IMR-90 (cell line): ENCODE measurements at regions not wholly inside any gene's neighbourhood (a gene's known extent, or its start where the extent isn't known, plus 50 kb on each side); places are given as distances from the start of the nearest gene placed in this dataset.

ENCODE experiments used
- ATAC-seq: fragments of 200-7000 bp; cut with Tn5 transposase; 2 replicates; pipeline ENCODE4 v1.9.1; 2020; ENCODE audit warnings: low read depth, mild to moderate bottlenecking, moderate library complexity
- BruUV-seq: library from RNA; stranded (reverse); fragments of 400-500 nt; replicated peaks from 2 replicates; lab custom pipeline; 2021; lab: Mats Ljungman, UMichigan
- CTCF ChIA-PET: fragments of 300-600 bp; formaldehyde crosslinking; extraction: SDS; loops from one replicate; lab custom pipeline; 2021; ENCODE audit warnings: antibody characterized with exemption; lab: Yijun Ruan, JAX
- POLR2A ChIA-PET: fragments of 300-600 bp; sonication (Branson Sonifier 250); formaldehyde crosslinking; loops from one replicate; lab custom pipeline; 2022; ENCODE audit warnings: antibody characterized with exemption; ENCODE audit not compliant: unreplicated experiment; lab: Charles Lee
- DNase-seq: peaks from one replicate; pipeline ENCODE4 v3.0.0; 2013
- H2AFZ ChIP-seq: replicated peaks from 2 replicates; pipeline ENCODE3; 2013; ENCODE audit warnings: low read length, mild to moderate bottlenecking; ENCODE audit not compliant: poor library complexity
- H2AK5ac ChIP-seq: 2 replicates; pipeline ENCODE4 v1.6.1; 2013; ENCODE audit warnings: low read depth, low read length, inconsistent platforms
- H2AK9ac ChIP-seq: replicated peaks from 2 replicates; pipeline ENCODE3; 2013; ENCODE audit warnings: mild to moderate bottlenecking, low read depth, low read length, moderate library complexity; ENCODE audit not compliant: poor library complexity
- H2BK120ac ChIP-seq: 2 replicates; pipeline ENCODE4 v1.6.1; 2013; ENCODE audit warnings: low read depth, low read length, inconsistent platforms
- H2BK15ac ChIP-seq: 3 replicates; pipeline ENCODE4 v1.6.1; 2013; ENCODE audit warnings: low read depth, low read length, inconsistent platforms
- H2BK20ac ChIP-seq: 2 replicates; pipeline ENCODE4 v1.6.1; 2013; ENCODE audit warnings: low read depth, mild to moderate bottlenecking, inconsistent platforms, low read length, moderate library complexity
- H2BK5ac ChIP-seq: 2 replicates; pipeline ENCODE4 v1.6.1; 2013; ENCODE audit warnings: mild to moderate bottlenecking, low read depth, low read length, inconsistent platforms; ENCODE audit not compliant: poor library complexity, severe bottlenecking
- H3K14ac ChIP-seq: replicated peaks from 2 replicates; pipeline ENCODE4 v1.6.1; 2013; ENCODE audit warnings: low read depth, low read length, inconsistent platforms
- H3K18ac ChIP-seq: 2 replicates; pipeline ENCODE4 v1.6.1; 2013; ENCODE audit warnings: low read depth, low read length, control low read depth
- H3K23ac ChIP-seq: 2 replicates; pipeline ENCODE4 v1.6.1; 2013; ENCODE audit warnings: low read depth, low read length, inconsistent platforms
- H3K27ac ChIP-seq: 2 replicates; pipeline ENCODE4 v1.5.1; 2013; ENCODE audit warnings: mild to moderate bottlenecking, control low read depth, low read length; ENCODE audit not compliant: insufficient read depth
- H3K27me3 ChIP-seq: 2 replicates; pipeline ENCODE4 v1.6.1; 2013; ENCODE audit warnings: low read length; ENCODE audit not compliant: control insufficient read depth, insufficient read depth
- H3K36me3 ChIP-seq: 2 replicates; pipeline ENCODE4 v1.6.1; 2013; ENCODE audit warnings: low read length, mixed read lengths; ENCODE audit not compliant: control insufficient read depth, insufficient read depth
- H3K4ac ChIP-seq: 2 replicates; pipeline ENCODE4 v1.6.1; 2013; ENCODE audit warnings: low read depth, low read length, inconsistent platforms
- H3K4me1 ChIP-seq: 2 replicates; pipeline ENCODE4 v1.6.1; 2013; ENCODE audit warnings: low read length, mixed read lengths; ENCODE audit not compliant: control insufficient read depth, insufficient read depth
- H3K4me2 ChIP-seq: 2 replicates; pipeline ENCODE4 v1.6.1; 2013; ENCODE audit warnings: low read depth, mild to moderate bottlenecking, control low read depth, low read length, moderate library complexity
- H3K4me3 ChIP-seq: 2 replicates; pipeline ENCODE4 v1.5.1; 2013; ENCODE audit warnings: low read depth, mild to moderate bottlenecking, control low read depth, low read length, moderate library complexity; ENCODE audit not compliant: insufficient read depth
- H3K56ac ChIP-seq: 2 replicates; pipeline ENCODE4 v1.6.1; 2013; ENCODE audit warnings: low read length, inconsistent platforms; ENCODE audit not compliant: insufficient read depth; ENCODE audit errors: extremely low read depth
- H3K79me1 ChIP-seq, 2 experiments: 2 replicates each; pipeline ENCODE4 v1.6.1; 2013; ENCODE audit warnings: low read length in 2 of 2, inconsistent platforms in 1 of 2, low read depth in 1 of 2
- H3K9ac ChIP-seq: 2 replicates; pipeline ENCODE4 v1.6.1; 2013; ENCODE audit warnings: low read depth, low read length, control low read depth
- H3K9me1 ChIP-seq: 2 replicates; pipeline ENCODE4 v1.6.1; 2013; ENCODE audit warnings: low read length, inconsistent platforms; ENCODE audit not compliant: insufficient read depth
- H3K9me3 ChIP-seq: 2 replicates; pipeline ENCODE4 v1.6.1; 2013; ENCODE audit warnings: low read length; ENCODE audit not compliant: control insufficient read depth, insufficient read depth
- H4K20me1 ChIP-seq: 2 replicates; pipeline ENCODE4 v1.6.1; 2013; ENCODE audit warnings: low read length, inconsistent platforms; ENCODE audit not compliant: insufficient read depth
- H4K5ac ChIP-seq: 2 replicates; pipeline ENCODE4 v1.6.1; 2013; ENCODE audit warnings: mild to moderate bottlenecking, low read depth, low read length, control low read depth
- H4K8ac ChIP-seq, 2 experiments: 2 replicates each; pipeline ENCODE4 v1.6.1; 2013; ENCODE audit warnings: low read depth in 2 of 2, low read length in 2 of 2, control low read depth in 1 of 2, inconsistent platforms in 1 of 2
- H4K91ac ChIP-seq: 2 replicates; pipeline ENCODE4 v1.6.1; 2013; ENCODE audit warnings: low read depth, low read length, inconsistent platforms; ENCODE audit not compliant: insufficient read depth
- BHLHE40 ChIP-seq: fragments of 150-350 bp; IDR thresholded peaks from 2 replicates; pipeline ENCODE4 v1.6.1; 2016; ENCODE audit warnings: mild to moderate bottlenecking, low read depth, low read length
- CEBPB ChIP-seq: IDR thresholded peaks from 2 replicates; pipeline ENCODE4 v1.6.1; 2012; ENCODE audit warnings: low read depth, low read length, improper control_type of control experiment
- CHD1 ChIP-seq: IDR thresholded peaks from 2 replicates; pipeline ENCODE4 v1.6.1; 2012; ENCODE audit warnings: low read depth, low read length, improper control_type of control experiment
- FOS ChIP-seq: fragments of 150-350 bp; IDR thresholded peaks from 2 replicates; pipeline ENCODE4 v1.6.1; 2016; ENCODE audit warnings: low read depth, low read length
- MAFK ChIP-seq: IDR thresholded peaks from 2 replicates; pipeline ENCODE4 v1.6.1; 2012; ENCODE audit warnings: low read depth, low read length, improper control_type of control experiment
- NFE2L2 ChIP-seq: fragments of 150-350 bp; IDR thresholded peaks from 2 replicates; pipeline ENCODE4 v1.6.1; 2016; ENCODE audit warnings: low read depth, mild to moderate bottlenecking, low read length
- RCOR1 ChIP-seq: IDR thresholded peaks from 2 replicates; pipeline ENCODE4 v1.6.1; 2012; ENCODE audit warnings: mild to moderate bottlenecking, low read length, improper control_type of control experiment; ENCODE audit not compliant: insufficient replicate concordance
- RFX5 ChIP-seq: IDR thresholded peaks from 2 replicates; pipeline ENCODE4 v1.8.0; 2012; ENCODE audit warnings: low read depth, mild to moderate bottlenecking, low read length, moderate library complexity
- SMC3 ChIP-seq: fragments of 150-350 bp; IDR thresholded peaks from 2 replicates; pipeline ENCODE4 v1.6.1; 2016; ENCODE audit warnings: low read depth, mild to moderate bottlenecking, antibody characterized with exemption, low read length, moderate library complexity
- dilution Hi-C: fragments of 300-500 bp; cut with HindIII; formaldehyde crosslinking; loops from one replicate; pipeline ENCODE4 v1.14.3; 2018; ENCODE audit warnings: low sequenced_read_pairs; ENCODE audit not compliant: unreplicated experiment
- in situ Hi-C: fragments of 300-500 bp; cut with MboI; formaldehyde crosslinking; loops from 3 replicates; pipeline ENCODE4 v1.14.3; 2019; ENCODE audit warnings: low sequenced_read_pairs, inconsistent platforms, mixed read lengths
- intact Hi-C: fragments of 100-400 bp; cut with micrococcal nuclease; formaldehyde crosslinking; loops from 2 replicates; pipeline ENCODE4 v1.10.0; 2022
- TF ChIP-seq, protein P1 (sequence below): fragments of 150-350 bp; IDR thresholded peaks from 2 replicates; pipeline ENCODE4 v1.6.1; 2016; ENCODE audit warnings: low read depth, mild to moderate bottlenecking, low read length, moderate library complexity, borderline replicate concordance
- TF ChIP-seq, protein P2 (sequence below): conservative IDR thresholded peaks from 2 replicates; pipeline ENCODE4 v1.5.1; 2012; ENCODE audit warnings: mild to moderate bottlenecking, low read depth, low read length, improper control_type of control experiment

DNA sequence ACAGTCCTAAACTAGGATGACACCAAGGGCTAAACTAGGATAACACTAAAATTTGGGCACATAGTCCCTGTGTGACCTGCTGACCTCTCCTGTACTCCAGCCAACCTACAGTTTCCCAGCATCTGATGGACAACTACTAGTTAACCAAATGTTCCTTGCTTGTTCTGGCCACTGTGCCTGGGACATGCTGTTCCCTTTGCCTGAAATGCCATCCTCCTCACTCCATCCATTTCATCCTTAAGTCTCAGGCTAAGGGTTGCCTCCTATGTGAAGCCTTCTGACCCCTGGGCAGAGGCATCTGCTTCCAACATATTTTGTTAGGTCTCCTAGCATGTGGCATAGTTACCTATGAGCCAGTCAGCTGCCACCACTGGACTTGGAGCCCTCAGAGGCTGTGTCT, 204.9 kb upstream of the JUN start:
- H3K4me1 ChIP-seq = peaks cover 1% of the 10 kb centered on the region; the same call in 1 of the 2 replicates
- no peak overlapping the region for H3K23ac ChIP-seq
- no peak overlapping the region for H4K8ac ChIP-seq
- no peak overlapping the region for H3K4me3 ChIP-seq
- in situ Hi-C loops = no loop called here
- H2AFZ ChIP-seq = no peak overlapping the region
- H3K4ac ChIP-seq = no peak overlapping the region
- TF ChIP-seq, protein P1, sequence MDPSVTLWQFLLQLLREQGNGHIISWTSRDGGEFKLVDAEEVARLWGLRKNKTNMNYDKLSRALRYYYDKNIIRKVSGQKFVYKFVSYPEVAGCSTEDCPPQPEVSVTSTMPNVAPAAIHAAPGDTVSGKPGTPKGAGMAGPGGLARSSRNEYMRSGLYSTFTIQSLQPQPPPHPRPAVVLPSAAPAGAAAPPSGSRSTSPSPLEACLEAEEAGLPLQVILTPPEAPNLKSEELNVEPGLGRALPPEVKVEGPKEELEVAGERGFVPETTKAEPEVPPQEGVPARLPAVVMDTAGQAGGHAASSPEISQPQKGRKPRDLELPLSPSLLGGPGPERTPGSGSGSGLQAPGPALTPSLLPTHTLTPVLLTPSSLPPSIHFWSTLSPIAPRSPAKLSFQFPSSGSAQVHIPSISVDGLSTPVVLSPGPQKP = no peak
- no peak for TF ChIP-seq BHLHE40
- no peak for TF ChIP-seq CHD1
- TF ChIP-seq, protein P2, sequence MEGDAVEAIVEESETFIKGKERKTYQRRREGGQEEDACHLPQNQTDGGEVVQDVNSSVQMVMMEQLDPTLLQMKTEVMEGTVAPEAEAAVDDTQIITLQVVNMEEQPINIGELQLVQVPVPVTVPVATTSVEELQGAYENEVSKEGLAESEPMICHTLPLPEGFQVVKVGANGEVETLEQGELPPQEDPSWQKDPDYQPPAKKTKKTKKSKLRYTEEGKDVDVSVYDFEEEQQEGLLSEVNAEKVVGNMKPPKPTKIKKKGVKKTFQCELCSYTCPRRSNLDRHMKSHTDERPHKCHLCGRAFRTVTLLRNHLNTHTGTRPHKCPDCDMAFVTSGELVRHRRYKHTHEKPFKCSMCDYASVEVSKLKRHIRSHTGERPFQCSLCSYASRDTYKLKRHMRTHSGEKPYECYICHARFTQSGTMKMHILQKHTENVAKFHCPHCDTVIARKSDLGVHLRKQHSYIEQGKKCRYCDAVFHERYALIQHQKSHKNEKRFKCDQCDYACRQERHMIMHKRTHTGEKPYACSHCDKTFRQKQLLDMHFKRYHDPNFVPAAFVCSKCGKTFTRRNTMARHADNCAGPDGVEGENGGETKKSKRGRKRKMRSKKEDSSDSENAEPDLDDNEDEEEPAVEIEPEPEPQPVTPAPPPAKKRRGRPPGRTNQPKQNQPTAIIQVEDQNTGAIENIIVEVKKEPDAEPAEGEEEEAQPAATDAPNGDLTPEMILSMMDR = no peak
- TF ChIP-seq FOS = no peak
- no peak for TF ChIP-seq NFE2L2
- no peak for TF ChIP-seq RCOR1
- TF ChIP-seq CEBPB = no peak
- TF ChIP-seq MAFK = no peak
- TF ChIP-seq RFX5 = no peak
- TF ChIP-seq SMC3 = no peak
- H3K79me1 ChIP-seq = no peaks in the 10 kb centered on the region
- no peak overlapping the region for H2BK120ac ChIP-seq
- ATAC-seq (no peak), DNase-seq (no peak)
- H4K91ac ChIP-seq = no peak overlapping the region
- H3K14ac ChIP-seq = no peak overlapping the region
- H3K56ac ChIP-seq = no peak overlapping the region
- no peak overlapping the region for H3K27ac ChIP-seq
- ChIA-PET POLR2A (no interaction called here), CTCF (no interaction called here)
- H3K18ac ChIP-seq = no peak overlapping the region
- no peak overlapping the region for H2BK15ac ChIP-seq
- H2BK5ac ChIP-seq = no peak overlapping the region
- no peak overlapping the region for H2AK9ac ChIP-seq
- no peaks in the 10 kb centered on the region for H3K9me3 ChIP-seq
- H3K9ac ChIP-seq = no peak overlapping the region
- no TSS peak for BruUV-seq
- dilution Hi-C loops = no loop called here
- H3K36me3 ChIP-seq = no peaks in the 10 kb centered on the region
- H2BK20ac ChIP-seq = no peak overlapping the region
- H4K5ac ChIP-seq = no peak overlapping the region
- intact Hi-C loops = no loop called here
- no peaks in the 10 kb centered on the region for H4K20me1 ChIP-seq
- H3K27me3 ChIP-seq = no peaks in the 10 kb centered on the region; the same call in 1 of the 2 replicates
- H2AK5ac ChIP-seq = no peak overlapping the region
- no peak overlapping the region for H3K4me2 ChIP-seq
- H3K9me1 ChIP-seq = no peaks in the 10 kb centered on the region
